ENCODE measurements at regions not wholly inside any gene's neighbourhood (a gene's known extent, or its start where the extent isn't known, plus 50 kb on each side); places are given as distances from the start of the nearest gene placed in this dataset.

- Histone ChIP-seq H4K20me1 (replicated peaks; ENCODE audit: control insufficient read depth, extremely low read depth, insufficient read depth, low read length) (no peaks in the 10 kb centered on the region), H3K27ac (ENCODE audit: insufficient read depth, low read depth, low read length) (no peak overlapping the region), H3K9me1 (replicated peaks; ENCODE audit: control insufficient read depth, extremely low read depth, insufficient read depth, low read length) (no peaks in the 10 kb centered on the region), H3K4me2 (ENCODE audit: insufficient read depth, low read length) (no peak overlapping the region), H3K79me2 (ENCODE audit: control insufficient read depth, insufficient read depth, low read length) (no peaks in the 10 kb centered on the region), H3K9me3 (replicated peaks; ENCODE audit: control insufficient read depth, insufficient read depth, low read length) (no peaks in the 10 kb centered on the region), H3K4me1 (ENCODE audit: control insufficient read depth, extremely low read depth, insufficient read depth, low read length) (no peaks in the 10 kb centered on the region), H2AFZ (ENCODE audit: low read depth, low read length) (no peak overlapping the region), H3K4me3 (replicated peaks in 1 of 3; ENCODE audit: insufficient read depth in 1 of 3, low read depth in 1 of 3, low read length in 3 of 3) (no peak overlapping the region), H3K36me3 (ENCODE audit: control insufficient read depth in 2 of 2, extremely low read depth in 1 of 2, insufficient read depth in 2 of 2, low read length in 2 of 2) (no peaks in the 10 kb centered on the region), H3K9ac (replicated peaks; ENCODE audit: extremely low read depth, insufficient read depth, low read length) (no peak overlapping the region), H3K27me3 (ENCODE audit: control insufficient read depth in 2 of 2, insufficient read depth in 2 of 2, low read length in 2 of 2) (no peaks in the 10 kb centered on the region)
- TF ChIP-seq MYC (IDR thresholded peaks at IDR 0.05; ENCODE audit: low read depth, low read length) (no peak), MAX (IDR thresholded peaks at IDR 0.05; ENCODE audit: insufficient read depth, insufficient read length) (no peak), EZH2 (IDR thresholded peaks at IDR 0.05; ENCODE audit: borderline replicate concordance, low read depth, low read length, severe bottlenecking) (no peak), FOS (IDR thresholded peaks at IDR 0.05; ENCODE audit: borderline replicate concordance, insufficient read depth, low read length) (no peak), POLR2AphosphoS5 (IDR thresholded peaks at IDR 0.05; ENCODE audit: insufficient read depth, low read depth, low read length) (no peak), GATA2 (IDR thresholded peaks at IDR 0.05; ENCODE audit: insufficient read depth, insufficient read length, low read depth, low read length) (no peak), CTCF (IDR thresholded peaks at IDR 0.05; ENCODE audit: extremely low read depth in 1 of 2, insufficient read depth in 1 of 2, low read depth in 1 of 2, low read length in 2 of 2) (no peak), JUN (IDR thresholded peaks at IDR 0.05; ENCODE audit: borderline replicate concordance, insufficient read depth, insufficient read length, low read depth) (no peak), POLR2A (IDR thresholded peaks at IDR 0.05; ENCODE audit: low read depth, low read length) (no peak)
- POLR2A ChIA-PET: no interaction called here
- BruUV-seq (replicated peaks): no TSS peak
- FAIRE-seq: no peak
- intact Hi-C loops (cut with micrococcal nuclease) (no loop called here), dilution Hi-C loops (cut with MboI; ENCODE audit: extremely low pct_ligation_motif_present, low sequenced_read_pairs) (no loop called here)
- no peak for DNase-seq (ENCODE audit: low read depth, low spot score)
- CTCF ChIA-PET: interaction anchor here (1.0 to 2.2 kb wide), 3 partner anchors 13 to 1476 kb away, joined by 3 to 5 read pairs (median 5); no protein-coding TSS in a partner anchor
Observed at GRCh38 chr3:178406206-178406605, 130.0 kb upstream of the KCNMB2 start.
